BE2C (cell line): ENCODE measurements at regions not wholly inside any gene's neighbourhood (a gene's known extent, or its start where the extent isn't known, plus 50 kb on each side); places are given as distances from the start of the nearest gene placed in this dataset.

Experiments used
- DNase-seq: peaks from one replicate; pipeline ENCODE4 v3.0.0-alpha.2; 2020
- H3K27me3 ChIP-seq: fragments of 250-450 bp; sonication (Bioruptor Pico); 2 replicates; pipeline ENCODE4 v1.5.1; 2020; ENCODE audit warnings: mild to moderate bottlenecking
- H3K36me3 ChIP-seq: fragments of 250-450 bp; sonication (Bioruptor Pico); 2 replicates; pipeline ENCODE4 v1.5.1; 2020; ENCODE audit warnings: mild to moderate bottlenecking
- H3K4me1 ChIP-seq: fragments of 250-450 bp; sonication (Bioruptor Pico); 2 replicates; pipeline ENCODE4 v1.5.1; 2020
- H3K4me3 ChIP-seq: 2 replicates; pipeline ENCODE4 v1.5.1; 2011; ENCODE audit warnings: low read depth, low read length
- H3K9me3 ChIP-seq: fragments of 250-450 bp; sonication (Bioruptor Pico); 2 replicates; pipeline ENCODE4 v1.5.1; 2020
- CTCF ChIP-seq: IDR thresholded peaks from 2 replicates; pipeline ENCODE4 v1.5.1; 2012; ENCODE audit warnings: mild to moderate bottlenecking, low read depth, low read length

- Histone ChIP-seq H3K36me3 (no peaks in the 10 kb centered on the region), H3K4me1 (no peaks in the 10 kb centered on the region), H3K4me3 (no peak overlapping the region), H3K27me3 (peaks cover 38% of the 10 kb centered on the region), H3K9me3 (no peaks in the 10 kb centered on the region)
- no peak for TF ChIP-seq CTCF
- DNase-seq = no peak
These were observed 91.0 kb upstream of the NFE2L3 start for GRCh38 chr7:26060733-26061677.

- no peak overlapping the region for H3K4me3 ChIP-seq
- peak; percentile 61 for DNase-seq
- no peaks in the 10 kb centered on the region for H3K36me3 ChIP-seq
- peak; percentile 91 for TF ChIP-seq CTCF
- H3K27me3 ChIP-seq = peaks cover 45% of the 10 kb centered on the region
- no peaks in the 10 kb centered on the region for H3K4me1 ChIP-seq
- no peaks in the 10 kb centered on the region for H3K9me3 ChIP-seq
These were observed 90.1 kb upstream of the NFE2L3 start for GRCh38 chr7:26061678-26062603.

- no peaks in the 10 kb centered on the region for H3K4me1 ChIP-seq
- DNase-seq = no peak
- H3K27me3 ChIP-seq = peaks cover 17% of the 10 kb centered on the region
- H3K9me3 ChIP-seq = no peaks in the 10 kb centered on the region
- no peak overlapping the region for H3K4me3 ChIP-seq
- no peaks in the 10 kb centered on the region for H3K36me3 ChIP-seq
- no peak for TF ChIP-seq CTCF
These were observed 86.3 kb upstream of the NFE2L3 start for GRCh38 chr7:26065652-26066051.

GRCh38 chr7:26066736-26067135, 85.3 kb upstream of the NFE2L3 start:
- Histone ChIP-seq H3K27me3 (peaks cover 13% of the 10 kb centered on the region), H3K4me3 (no peak overlapping the region), H3K9me3 (no peaks in the 10 kb centered on the region), H3K4me1 (no peaks in the 10 kb centered on the region), H3K36me3 (no peaks in the 10 kb centered on the region)
- DNase-seq = no peak
- TF ChIP-seq CTCF = no peak

GRCh38 chr7:26070290-26070689, 81.7 kb upstream of the NFE2L3 start:
- Histone ChIP-seq H3K27me3 (peaks cover 26% of the 10 kb centered on the region), H3K4me3 (no peak overlapping the region), H3K9me3 (no peaks in the 10 kb centered on the region), H3K36me3 (no peaks in the 10 kb centered on the region), H3K4me1 (no peaks in the 10 kb centered on the region)
- DNase-seq = no peak
- no peak for TF ChIP-seq CTCF
